WERI-Rb-1 (cell line): ENCODE measurements at regions not wholly inside any gene's neighbourhood (a gene's known extent, or its start where the extent isn't known, plus 50 kb on each side); places are given as distances from the start of the nearest gene placed in this dataset.

ENCODE experiments used
- DNase-seq: peaks from one replicate; pipeline ENCODE4 v3.0.0-alpha.2; 2020
- H3K27ac ChIP-seq: fragments of 250-450 bp; sonication (Bioruptor Pico); 2 replicates; pipeline ENCODE4 v1.5.1; 2020; ENCODE audit warnings: mild to moderate bottlenecking, moderate library complexity
- H3K27me3 ChIP-seq: fragments of 250-450 bp; sonication (Bioruptor Pico); 2 replicates; pipeline ENCODE4 v1.5.1; 2021; ENCODE audit warnings: mild to moderate bottlenecking, low read depth, moderate library complexity; ENCODE audit not compliant: insufficient read depth, severe bottlenecking
- H3K36me3 ChIP-seq: fragments of 250-450 bp; sonication (Bioruptor Pico); 2 replicates; pipeline ENCODE4 v1.5.1; 2020; ENCODE audit warnings: mild to moderate bottlenecking, moderate library complexity
- H3K4me3 ChIP-seq: 2 replicates; pipeline ENCODE4 v1.5.1; 2011; ENCODE audit warnings: low read depth, mild to moderate bottlenecking, control low read depth, low read length
- H3K9me3 ChIP-seq: fragments of 250-450 bp; sonication (Bioruptor Pico); 2 replicates; pipeline ENCODE4 v1.5.1; 2021; ENCODE audit warnings: mild to moderate bottlenecking, moderate library complexity; ENCODE audit not compliant: severe bottlenecking
- CTCF ChIP-seq: IDR thresholded peaks from 2 replicates; pipeline ENCODE4 v1.5.1; 2011; ENCODE audit warnings: low read depth, mild to moderate bottlenecking, control low read depth, inconsistent platforms, low read length

- DNase-seq, result no peak
- no peaks in the 10 kb centered on the region for H3K27me3 ChIP-seq
- no peak overlapping the region for H3K4me3 ChIP-seq
- TF ChIP-seq CTCF, result no peak
- H3K9me3 ChIP-seq, result no peaks in the 10 kb centered on the region
- no peak overlapping the region for H3K27ac ChIP-seq
- H3K36me3 ChIP-seq, result no peaks in the 10 kb centered on the region
Observed at GRCh38 chr9:71544464-71544863, 223.8 kb downstream of the CEMIP2 start.

- no peaks in the 10 kb centered on the region for H3K9me3 ChIP-seq
- TF ChIP-seq CTCF, result no peak
- H3K36me3 ChIP-seq, result no peaks in the 10 kb centered on the region
- H3K27me3 ChIP-seq, result no peaks in the 10 kb centered on the region
- H3K27ac ChIP-seq, result no peak overlapping the region
- H3K4me3 ChIP-seq, result no peak overlapping the region
- no peak for DNase-seq
Observed at GRCh38 chr9:71541436-71541835, 226.9 kb downstream of the CEMIP2 start.

GRCh38 chr9:71524996-71525580 lies 243.2 kb downstream of the CEMIP2 start:
- Histone ChIP-seq H3K27ac (no peak overlapping the region), H3K36me3 (no peaks in the 10 kb centered on the region), H3K27me3 (no peaks in the 10 kb centered on the region), H3K4me3 (no peak overlapping the region), H3K9me3 (no peaks in the 10 kb centered on the region)
- no peak for DNase-seq
- no peak for TF ChIP-seq CTCF

- H3K27me3 ChIP-seq, result no peaks in the 10 kb centered on the region
- no peak for DNase-seq
- H3K4me3 ChIP-seq, result no peak overlapping the region
- no peak for TF ChIP-seq CTCF
- no peak overlapping the region for H3K27ac ChIP-seq
- H3K36me3 ChIP-seq, result no peaks in the 10 kb centered on the region
- no peaks in the 10 kb centered on the region for H3K9me3 ChIP-seq
Observed at GRCh38 chr9:71524516-71524915, 243.8 kb downstream of the CEMIP2 start.

- H3K27ac ChIP-seq, result no peak overlapping the region
- no peak for TF ChIP-seq CTCF
- H3K9me3 ChIP-seq, result no peaks in the 10 kb centered on the region
- H3K4me3 ChIP-seq, result no peak overlapping the region
- DNase-seq, result no peak
- H3K36me3 ChIP-seq, result no peaks in the 10 kb centered on the region
- H3K27me3 ChIP-seq, result no peaks in the 10 kb centered on the region
Observed at GRCh38 chr9:71521132-71521531, 247.2 kb downstream of the CEMIP2 start.

GRCh38 chr9:71519098-71519696 lies 249.1 kb downstream of the CEMIP2 start:
- no peak for TF ChIP-seq CTCF
- Histone ChIP-seq H3K9me3 (no peaks in the 10 kb centered on the region), H3K27me3 (no peaks in the 10 kb centered on the region), H3K36me3 (no peaks in the 10 kb centered on the region), H3K27ac (no peak overlapping the region), H3K4me3 (no peak overlapping the region)
- no peak for DNase-seq
